ENCODE measurements at regions not wholly inside any gene's neighbourhood (a gene's known extent, or its start where the extent isn't known, plus 50 kb on each side); places are given as distances from the start of the nearest gene placed in this dataset.

GRCh38 chrX:45712067-45712466 is 511.4 kb upstream of the DIPK2B start:
- TF ChIP-seq CTCF (IDR thresholded peaks at IDR 0.05; ENCODE audit: low read length) (no peak), EZH2 (IDR thresholded peaks at IDR 0.05; ENCODE audit: borderline replicate concordance, low read length) (no peak)

All from OCI-LY1 (cell line).